Activated CD8-positive, alpha-beta T cell treated with anti-CD3 and anti-CD28 coated beads, Interleukin-2, amount 10 ng/mL, durations not matched to agents 7 days and 5 days (primary cell): ENCODE measurements at regions not wholly inside any gene's neighbourhood (a gene's known extent, or its start where the extent isn't known, plus 50 kb on each side); places are given as distances from the start of the nearest gene placed in this dataset.

ENCODE experiments used
- ATAC-seq: fragments of 150-1000 bp; cut with Tn5 transposase; one replicate; pipeline ENCODE4 v1.10.0; 2021; ENCODE audit warnings: moderate library complexity
- CTCF ChIA-PET: fragments of 350-600 bp; sonication (Branson Sonifier 250); formaldehyde crosslinking; loops from one replicate; lab custom pipeline; 2021; ENCODE audit warnings: antibody characterized with exemption; lab: Charles Lee
- POLR2A ChIA-PET: fragments of 350-600 bp; sonication (Branson Sonifier 250); formaldehyde crosslinking; loops from one replicate; lab custom pipeline; 2021; ENCODE audit warnings: antibody characterized with exemption; lab: Charles Lee
- DNase-seq: peaks from one replicate; pipeline ENCODE4 v3.0.0-alpha.2; 2020
- H3K27ac Mint-ChIP-seq: one replicate; pipeline ENCODE4 v1.8.0; 2021; ENCODE audit warnings: mild to moderate bottlenecking, mixed read lengths
- H3K27me3 Mint-ChIP-seq: one replicate; pipeline ENCODE4 v1.8.0; 2021; ENCODE audit warnings: low read depth, mixed read lengths
- H3K36me3 Mint-ChIP-seq: one replicate; pipeline ENCODE4 v1.8.0; 2021; ENCODE audit warnings: low read depth, mixed read lengths
- H3K4me1 Mint-ChIP-seq: one replicate; pipeline ENCODE4 v1.8.0; 2021; ENCODE audit warnings: low read depth, mixed read lengths
- H3K4me3 Mint-ChIP-seq: one replicate; pipeline ENCODE4 v1.8.0; 2021; ENCODE audit warnings: mild to moderate bottlenecking, mixed read lengths
- H3K9me3 Mint-ChIP-seq: one replicate; pipeline ENCODE4 v1.8.0; 2022; ENCODE audit warnings: mixed read lengths; ENCODE audit not compliant: insufficient read depth

- Mint-ChIP-seq H3K36me3 (no peaks in the 10 kb centered on the region), H3K4me1 (no peaks in the 10 kb centered on the region), H3K27me3 (peaks cover 3% of the 10 kb centered on the region), H3K27ac (no peak overlapping the region), H3K9me3 (no peaks in the 10 kb centered on the region), H3K4me3 (no peak overlapping the region)
- ATAC-seq (no peak), DNase-seq (no peak)
- POLR2A ChIA-PET: no interaction called here
- CTCF ChIA-PET: no interaction called here
These were observed 348.0 kb downstream of the BUD13 start for GRCh38 chr11:116424615-116425261.

DNA sequence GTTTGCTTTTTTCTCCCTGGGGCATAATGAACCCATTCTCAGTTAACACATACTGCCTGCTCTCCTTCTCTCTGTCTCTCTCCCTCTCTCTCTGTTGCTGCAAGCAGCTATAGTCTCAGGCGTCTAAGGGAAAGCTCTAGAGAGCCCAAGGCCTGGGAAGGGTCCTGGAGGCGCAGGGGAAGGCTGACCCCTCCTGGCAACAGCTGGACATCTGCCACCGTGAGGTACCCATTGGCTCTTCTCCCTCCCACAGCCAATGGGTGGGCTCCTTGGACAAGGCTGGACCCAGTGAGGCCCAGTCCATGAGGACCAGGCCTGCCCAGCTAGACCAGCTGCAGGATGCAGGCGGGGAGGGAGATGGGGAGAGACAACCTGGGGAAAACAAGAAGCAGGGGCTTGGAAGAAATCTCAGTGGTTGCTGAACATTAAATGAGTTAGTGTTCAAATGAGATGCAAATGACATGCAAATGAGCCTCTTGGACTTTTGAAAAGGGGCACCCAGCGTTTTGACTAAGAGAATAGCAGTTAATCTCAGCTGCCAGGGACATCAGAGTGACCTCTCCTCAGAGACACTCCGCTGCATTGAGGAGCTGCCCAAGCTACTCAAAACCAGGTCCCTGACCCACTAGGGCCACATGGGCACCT lies 349.7 kb downstream of the BUD13 start:
- Mint-ChIP-seq H3K4me3 (no peak overlapping the region), H3K27me3 (peaks cover 3% of the 10 kb centered on the region), H3K27ac (no peak overlapping the region), H3K36me3 (no peaks in the 10 kb centered on the region), H3K4me1 (no peaks in the 10 kb centered on the region), H3K9me3 (no peaks in the 10 kb centered on the region)
- CTCF ChIA-PET: no interaction called here
- ATAC-seq (no peak), DNase-seq (no peak)
- POLR2A ChIA-PET: no interaction called here

GRCh38 chr11:116422556-116422955 lies 350.2 kb downstream of the BUD13 start:
- ATAC-seq: no peak
- Mint-ChIP-seq H3K27me3 (no peaks in the 10 kb centered on the region), H3K9me3 (no peaks in the 10 kb centered on the region), H3K27ac (no peak overlapping the region), H3K4me3 (no peak overlapping the region), H3K36me3 (no peaks in the 10 kb centered on the region), H3K4me1 (no peaks in the 10 kb centered on the region)
- no peak for DNase-seq
- ChIA-PET CTCF (no interaction called here), POLR2A (no interaction called here)

- ATAC-seq: no peak
- H3K4me1 Mint-ChIP-seq: no peaks in the 10 kb centered on the region
- no peak for DNase-seq
These were observed 351.1 kb downstream of the BUD13 start for GRCh38 chr11:116421529-116422185.

GRCh38 chr11:116420770-116421528 lies 351.8 kb downstream of the BUD13 start:
- ChIA-PET POLR2A (no interaction called here), CTCF (no interaction called here)
- Mint-ChIP-seq H3K9me3 (no peaks in the 10 kb centered on the region), H3K4me3 (no peak overlapping the region), H3K4me1 (no peaks in the 10 kb centered on the region), H3K36me3 (no peaks in the 10 kb centered on the region), H3K27me3 (no peaks in the 10 kb centered on the region), H3K27ac (no peak overlapping the region)
- ATAC-seq (no peak), DNase-seq (no peak)

More at GRCh38 chr11:116421529-116422185, 351.1 kb downstream of the BUD13 start:
- Mint-ChIP-seq H3K4me3 (no peak overlapping the region), H3K27ac (no peak overlapping the region), H3K9me3 (no peaks in the 10 kb centered on the region), H3K36me3 (no peaks in the 10 kb centered on the region), H3K27me3 (no peaks in the 10 kb centered on the region)
- ChIA-PET POLR2A (no interaction called here), CTCF (no interaction called here)

DNA sequence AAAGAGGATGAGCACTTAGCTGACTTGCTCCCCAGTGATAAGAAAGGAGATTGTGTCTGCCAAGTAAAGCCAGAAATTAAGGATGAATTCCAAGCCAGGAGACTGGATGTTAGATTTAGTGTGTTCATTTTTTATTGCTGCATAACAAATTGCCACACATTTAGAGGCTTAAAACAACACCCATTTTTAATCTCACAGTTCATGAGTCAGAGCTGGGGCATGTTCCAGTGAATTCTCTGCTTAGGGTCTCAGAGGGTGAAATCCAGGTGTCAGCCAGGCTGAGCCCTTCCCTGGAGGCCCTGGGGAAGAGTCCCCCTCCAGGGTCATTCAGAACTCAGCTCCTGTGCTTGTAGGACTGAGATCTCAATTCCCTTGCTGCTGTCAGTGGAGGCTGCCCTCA lies 352.8 kb downstream of the BUD13 start:
- CTCF ChIA-PET: no interaction called here

GRCh38 chr11:116418388-116419041 lies 354.3 kb downstream of the BUD13 start:
- ChIA-PET CTCF (no interaction called here), POLR2A (no interaction called here)
- DNase-seq (no peak), ATAC-seq (no peak)
- H3K4me3 Mint-ChIP-seq: no peak overlapping the region
- H3K9me3 Mint-ChIP-seq: no peaks in the 10 kb centered on the region
- no peaks in the 10 kb centered on the region for H3K27me3 Mint-ChIP-seq
- no peaks in the 10 kb centered on the region for H3K4me1 Mint-ChIP-seq
- no peaks in the 10 kb centered on the region for H3K36me3 Mint-ChIP-seq
- H3K27ac Mint-ChIP-seq: no peak overlapping the region

More for the DNA sequence above, 352.8 kb downstream of the BUD13 start:
- POLR2A ChIA-PET: no interaction called here
- Mint-ChIP-seq H3K27ac (no peak overlapping the region), H3K4me3 (no peak overlapping the region), H3K4me1 (no peaks in the 10 kb centered on the region), H3K36me3 (no peaks in the 10 kb centered on the region), H3K9me3 (no peaks in the 10 kb centered on the region), H3K27me3 (no peaks in the 10 kb centered on the region)
- DNase-seq: no peak
- ATAC-seq: no peak

- DNase-seq: no peak
- H3K36me3 Mint-ChIP-seq: no peaks in the 10 kb centered on the region
- no peak overlapping the region for H3K4me3 Mint-ChIP-seq
- POLR2A ChIA-PET: no interaction called here
- no peak for ATAC-seq
- no peaks in the 10 kb centered on the region for H3K4me1 Mint-ChIP-seq
- H3K27ac Mint-ChIP-seq: no peak overlapping the region
- CTCF ChIA-PET: no interaction called here
- H3K9me3 Mint-ChIP-seq: no peaks in the 10 kb centered on the region
- H3K27me3 Mint-ChIP-seq: no peaks in the 10 kb centered on the region
These were observed 355.9 kb downstream of the BUD13 start for GRCh38 chr11:116416852-116417251.

- H3K4me3 Mint-ChIP-seq: no peak overlapping the region
These were observed 357.7 kb downstream of the BUD13 start for GRCh38 chr11:116415095-116415494.

GRCh38 chr11:116414357-116414880 lies 358.4 kb downstream of the BUD13 start:
- CTCF ChIA-PET: no interaction called here
- Mint-ChIP-seq H3K36me3 (no peaks in the 10 kb centered on the region), H3K27ac (no peak overlapping the region), H3K4me3 (no peak overlapping the region), H3K4me1 (no peaks in the 10 kb centered on the region), H3K9me3 (no peaks in the 10 kb centered on the region), H3K27me3 (no peaks in the 10 kb centered on the region)
- ATAC-seq (no peak), DNase-seq (no peak)
- POLR2A ChIA-PET: no interaction called here

More at GRCh38 chr11:116415095-116415494, 357.7 kb downstream of the BUD13 start:
- no peaks in the 10 kb centered on the region for H3K27me3 Mint-ChIP-seq
- ATAC-seq (no peak), DNase-seq (no peak)
- CTCF ChIA-PET: no interaction called here
- no peak overlapping the region for H3K27ac Mint-ChIP-seq
- POLR2A ChIA-PET: no interaction called here
- no peaks in the 10 kb centered on the region for H3K4me1 Mint-ChIP-seq
- H3K36me3 Mint-ChIP-seq: no peaks in the 10 kb centered on the region
- H3K9me3 Mint-ChIP-seq: no peaks in the 10 kb centered on the region

DNA sequence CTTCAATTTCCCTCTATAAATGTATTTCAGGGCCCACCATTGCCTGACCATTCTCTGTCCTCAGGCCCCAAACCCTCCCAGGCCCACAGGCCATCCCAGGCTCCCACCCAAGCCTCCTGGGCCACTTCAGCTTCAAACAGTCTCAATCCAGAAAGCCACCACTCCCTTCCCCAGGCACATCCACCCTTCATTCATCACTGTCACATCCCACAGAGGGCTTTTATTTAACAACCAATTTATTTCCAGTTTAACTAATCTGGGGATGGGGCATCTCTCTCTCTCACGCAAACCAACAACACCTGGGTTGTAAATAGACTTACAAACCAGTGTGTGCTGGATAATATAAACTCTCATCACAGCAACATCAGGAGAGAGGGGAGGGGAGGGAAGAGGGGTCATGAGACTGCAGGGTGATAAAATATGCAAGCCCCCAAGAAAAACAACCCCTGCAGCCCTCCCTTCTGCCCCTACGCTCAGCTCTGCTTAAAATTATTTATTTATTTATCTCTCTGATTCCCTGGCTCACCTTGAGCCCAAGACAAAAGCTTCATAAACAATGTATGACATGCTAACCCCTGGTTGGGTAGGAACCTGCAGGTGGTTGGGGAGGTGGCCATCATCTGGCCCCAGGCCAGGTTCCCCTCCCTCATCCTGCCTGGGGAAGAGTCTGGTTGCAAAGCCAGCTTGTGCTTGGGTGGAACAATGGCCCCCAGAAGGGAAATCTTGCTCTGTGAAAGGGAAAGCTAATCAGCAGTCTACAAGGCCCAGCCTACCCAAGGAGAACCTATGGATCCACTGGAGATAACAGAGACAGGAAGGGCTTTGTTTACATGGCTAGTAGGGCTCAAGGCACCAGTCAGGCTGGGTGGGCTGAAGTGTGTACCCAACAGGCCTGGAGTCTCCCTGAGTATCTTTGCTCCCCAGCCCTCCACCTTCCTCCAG lies 359.2 kb downstream of the BUD13 start:
- Mint-ChIP-seq H3K4me3 (no peak overlapping the region), H3K9me3 (no peaks in the 10 kb centered on the region), H3K27ac (no peak overlapping the region), H3K36me3 (no peaks in the 10 kb centered on the region), H3K27me3 (no peaks in the 10 kb centered on the region), H3K4me1 (no peaks in the 10 kb centered on the region)
- POLR2A ChIA-PET: no interaction called here
- CTCF ChIA-PET: no interaction called here
- DNase-seq: no peak
- no peak for ATAC-seq
